ENCODE measurements at regions not wholly inside any gene's neighbourhood (a gene's known extent, or its start where the extent isn't known, plus 50 kb on each side); places are given as distances from the start of the nearest gene placed in this dataset.

GRCh38 chr15:39153716-39154115 is 427.2 kb upstream of the THBS1 start:
- TF ChIP-seq EZH2 (IDR thresholded peaks at IDR 0.05; ENCODE audit: borderline replicate concordance, low read depth, low read length, poor library complexity, severe bottlenecking), result no peak
- no peak for TF ChIP-seq CTCF (conservative IDR thresholded peaks at IDR 0.05; ENCODE audit: low read depth, low read length)
